ENCODE measurements at regions not wholly inside any gene's neighbourhood (a gene's known extent, or its start where the extent isn't known, plus 50 kb on each side); places are given as distances from the start of the nearest gene placed in this dataset.
"Not testable (repeated sequence)": the region's sequence is repeated elsewhere in the genome, so short reads cannot be mapped to it uniquely, and the experiment has no call there.

GRCh38 chr6:139747154-139747553 lies 372.7 kb upstream of the CITED2 start:
- no peak for DNase-seq

DNA sequence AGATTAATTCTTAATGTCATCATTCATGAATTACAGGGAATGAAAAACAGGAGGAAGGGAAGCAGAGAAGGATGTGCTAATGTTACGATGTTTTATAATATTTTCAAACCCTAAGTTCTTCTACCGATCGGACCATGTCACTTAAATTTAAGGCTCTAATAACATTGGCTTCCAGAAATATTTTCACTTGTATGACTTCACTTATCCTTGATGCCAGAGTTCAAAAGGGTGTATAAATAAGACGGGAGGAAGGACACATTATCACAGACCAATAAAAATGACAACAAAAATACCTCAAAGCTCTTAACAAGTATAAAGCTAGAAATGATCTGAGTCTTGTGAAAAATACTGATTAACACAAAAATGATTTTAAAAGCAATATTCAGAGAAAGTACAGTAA lies 370.4 kb upstream of the CITED2 start:
- no peak for DNase-seq

GRCh38 chr6:139743664-139744437 lies 369.4 kb upstream of the CITED2 start:
- DNase-seq: no peak

DNA sequence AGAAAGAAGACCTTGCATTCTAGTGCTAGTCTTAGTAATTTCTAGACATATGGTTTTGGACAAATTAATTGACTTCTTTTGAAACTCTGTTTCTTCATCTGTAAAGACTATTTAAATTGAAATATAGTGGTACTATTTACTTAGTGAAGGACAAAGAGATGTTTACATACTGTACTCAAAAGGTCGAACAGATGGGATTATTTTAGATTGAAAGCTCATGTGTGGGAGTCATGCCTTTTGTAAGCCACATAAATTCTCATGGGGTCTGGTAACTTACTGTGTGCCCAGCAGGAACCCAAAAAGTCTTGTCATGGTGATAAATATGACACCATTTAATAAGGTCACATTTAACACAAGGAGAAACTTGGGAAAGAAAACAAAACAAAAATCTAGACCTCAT lies 368.2 kb upstream of the CITED2 start:
- DNase-seq: no peak

DNA sequence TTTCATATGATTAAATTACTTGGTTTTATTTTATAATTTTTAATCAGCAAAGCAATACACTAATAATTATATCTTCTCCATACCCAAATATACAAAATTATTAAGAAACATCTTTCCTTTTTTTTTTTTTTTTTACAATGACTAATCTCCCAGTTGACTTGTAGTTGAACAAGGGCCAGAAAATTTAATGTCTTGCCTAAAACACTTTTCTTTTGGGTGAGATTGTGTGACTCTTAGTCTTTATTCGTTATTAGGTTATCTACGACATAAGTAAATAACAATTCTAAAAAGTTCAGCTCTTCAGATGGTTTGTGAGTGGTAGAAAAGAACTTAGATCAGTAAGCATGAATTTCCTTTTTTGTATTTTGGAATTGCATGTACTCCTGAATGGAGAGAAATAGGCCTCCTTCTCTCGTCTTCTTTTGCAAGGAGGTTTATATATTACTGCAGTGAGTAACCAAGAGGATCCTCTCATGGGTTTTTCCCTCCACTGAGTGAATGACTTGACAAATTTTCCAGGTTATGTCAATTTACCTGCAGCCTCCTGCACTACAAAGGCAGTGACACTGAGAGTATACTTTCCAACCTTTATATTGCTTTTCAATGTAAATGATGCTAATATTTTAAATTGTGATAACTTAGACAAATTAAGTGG lies 364.5 kb upstream of the CITED2 start:
- DNase-seq: no peak

GRCh38 chr6:139736325-139736906 lies 362.0 kb upstream of the CITED2 start:
- no peak for DNase-seq

GRCh38 chr6:139732451-139732850 lies 358.0 kb upstream of the CITED2 start:
- DNase-seq: no peak

- no peak for DNase-seq
These were observed 356.0 kb upstream of the CITED2 start for GRCh38 chr6:139730340-139730974.

DNA sequence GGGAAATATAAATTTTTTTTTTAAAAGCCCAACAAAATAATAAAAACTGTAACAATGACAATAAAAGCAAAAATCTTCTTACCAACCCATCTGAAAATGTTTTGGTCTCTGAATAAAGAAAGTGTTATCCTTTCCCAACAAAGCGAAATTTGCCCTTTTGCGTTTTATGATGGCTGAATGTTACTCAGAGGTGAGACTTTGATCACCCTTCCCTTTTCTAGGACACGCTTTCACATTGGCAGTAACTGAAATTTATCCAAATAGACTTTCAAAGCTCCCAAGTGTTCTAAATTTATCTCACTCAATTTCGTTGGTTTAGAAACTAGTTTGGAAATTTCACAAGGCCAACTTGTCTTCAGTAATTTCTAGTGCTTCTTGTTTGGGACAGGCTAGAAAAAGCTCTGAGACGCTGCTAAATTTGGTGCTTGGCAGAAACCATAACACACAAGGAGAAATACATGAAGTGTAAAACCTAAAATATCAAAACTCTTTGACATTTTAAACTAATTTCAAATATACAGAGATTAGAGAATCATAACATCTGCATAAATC lies 354.5 kb upstream of the CITED2 start:
- DNase-seq: no peak

DNA sequence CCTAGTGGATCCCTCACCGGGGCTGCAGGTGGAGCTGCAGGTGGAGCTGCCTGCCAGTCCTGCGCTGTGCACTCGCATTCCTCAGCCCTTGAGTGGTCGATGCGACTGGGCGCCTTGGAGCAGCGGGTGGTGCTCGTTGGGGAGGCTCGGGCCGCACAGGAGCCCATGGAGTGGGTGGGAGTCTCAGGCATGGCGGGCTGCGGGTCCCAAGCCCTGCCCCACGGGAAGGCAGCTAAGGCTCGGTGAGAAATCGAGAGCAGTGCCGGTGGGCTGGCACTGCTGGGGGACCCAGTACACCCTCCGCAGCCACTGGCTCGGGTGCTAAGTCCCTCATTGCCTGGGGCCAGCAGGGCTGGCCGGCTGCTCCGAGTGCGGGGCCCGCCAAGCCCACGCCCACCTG lies 351.8 kb upstream of the CITED2 start:
- not testable (repeated sequence) for DNase-seq

DNA sequence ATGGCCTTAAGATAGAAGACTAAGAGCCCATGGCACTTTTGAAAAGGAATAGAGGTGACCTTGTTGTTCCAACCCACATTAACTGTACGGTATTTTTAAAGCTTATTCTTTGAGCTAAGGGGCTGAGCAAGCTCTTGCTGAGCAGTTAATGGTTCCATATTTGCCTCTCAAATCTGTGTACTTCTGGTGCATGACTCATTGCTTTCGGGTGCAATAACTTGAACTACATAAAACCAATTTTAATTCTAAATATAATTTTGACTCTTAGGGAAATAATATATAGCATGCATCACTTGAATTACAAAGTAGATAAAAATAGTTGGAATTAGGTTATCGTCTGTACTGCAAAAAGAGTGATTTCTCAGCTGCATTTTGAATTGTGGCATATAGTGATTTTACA lies 348.1 kb upstream of the CITED2 start:
- DNase-seq: peak in 1 of 2 experiments; percentile 2

GRCh38 chr6:139721954-139722353 lies 347.5 kb upstream of the CITED2 start:
- no peak for DNase-seq

- no peak for DNase-seq
These were observed 339.6 kb upstream of the CITED2 start for GRCh38 chr6:139713900-139714506.

DNA sequence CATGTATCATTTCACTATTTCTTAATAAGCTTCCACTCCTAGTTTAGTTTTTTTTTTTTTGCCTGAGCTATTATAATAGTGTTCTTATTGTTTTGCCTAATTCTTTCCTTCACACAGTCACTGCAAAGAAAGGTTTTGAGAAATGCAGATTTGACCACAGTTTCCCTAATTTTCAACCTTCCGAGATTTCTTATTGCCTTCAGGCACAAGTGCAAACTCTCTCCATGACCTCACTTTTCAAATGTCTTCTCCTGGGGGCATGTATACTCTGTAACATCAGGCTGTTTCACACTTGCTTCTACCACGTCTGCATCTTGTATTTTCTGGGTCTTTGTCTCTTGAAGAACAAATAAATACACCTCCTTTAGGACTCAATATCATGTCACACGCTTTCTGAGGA lies 339.0 kb upstream of the CITED2 start:
- no peak for DNase-seq

- no peak for DNase-seq
These were observed 338.4 kb upstream of the CITED2 start for GRCh38 chr6:139712830-139713229.

- no peak for DNase-seq
These were observed 337.5 kb upstream of the CITED2 start for GRCh38 chr6:139711804-139712585.

- DNase-seq: no peak
These were observed 336.1 kb upstream of the CITED2 start for GRCh38 chr6:139710556-139710955.

DNA sequence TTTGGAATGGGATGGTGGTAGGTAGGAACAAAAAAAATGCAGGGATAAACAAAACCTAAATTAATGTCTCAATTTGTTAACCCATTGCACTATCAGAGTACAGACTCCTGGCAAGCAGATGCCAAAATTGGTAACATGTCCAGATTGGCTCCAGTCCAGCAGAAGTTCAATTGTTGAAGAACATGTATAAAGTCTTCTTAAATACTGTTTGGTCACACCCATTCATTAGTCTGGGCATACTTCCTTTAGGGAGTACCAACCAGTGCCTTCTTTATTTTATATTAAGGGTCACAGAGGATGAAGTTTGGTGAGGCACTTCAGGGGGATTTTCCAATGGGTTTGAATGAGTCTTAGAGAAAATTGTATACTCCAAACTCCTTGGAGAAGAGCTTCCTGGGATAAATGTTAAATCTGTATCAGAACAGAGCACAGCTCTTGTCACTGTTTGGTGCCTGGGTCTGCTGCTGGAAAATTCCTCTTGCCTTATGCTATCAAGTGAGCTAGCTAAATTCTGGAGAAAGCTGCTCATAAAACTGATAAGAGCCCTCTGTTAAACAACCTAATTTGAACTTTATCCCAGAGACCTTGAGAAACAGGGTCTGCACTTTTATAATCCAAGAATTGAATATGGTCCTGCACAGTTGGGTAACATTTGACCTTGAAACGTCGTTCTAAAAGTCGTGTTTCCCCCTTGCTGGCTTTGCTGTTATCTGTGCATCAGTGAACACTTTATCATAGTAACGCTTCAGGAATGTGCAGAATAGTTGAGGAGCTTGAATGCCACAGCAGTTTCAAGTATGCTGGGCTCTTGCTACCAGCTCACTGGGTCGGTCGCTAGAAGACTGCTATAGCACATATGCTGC lies 334.1 kb upstream of the CITED2 start:
- no peak for DNase-seq

- DNase-seq: peak in 1 of 2 experiments; percentile 0
These were observed 332.5 kb upstream of the CITED2 start for GRCh38 chr6:139706912-139707311.

- no peak for DNase-seq
These were observed 330.8 kb upstream of the CITED2 start for GRCh38 chr6:139705284-139705683.

DNA sequence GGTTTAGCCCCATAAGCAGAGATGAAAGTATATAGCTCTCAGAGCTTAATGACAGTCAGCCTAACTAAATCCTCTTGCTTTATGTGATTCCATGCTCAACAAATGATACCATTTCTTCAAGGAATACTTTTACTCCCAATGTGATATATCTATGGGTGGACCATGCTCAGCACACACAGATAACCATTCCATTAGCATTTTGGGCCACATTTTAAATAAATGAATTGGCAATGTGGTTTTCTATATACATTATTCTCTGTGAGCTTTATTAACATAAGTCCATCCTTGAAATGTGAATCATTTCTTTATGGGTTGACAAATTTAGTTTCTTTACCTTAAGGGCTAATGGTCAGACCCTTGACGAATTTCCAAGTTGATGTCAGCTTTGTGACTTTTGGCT lies 329.3 kb upstream of the CITED2 start:
- no peak for DNase-seq

All from NCI-H2081 (cell line).